ENCODE measurements at regions not wholly inside any gene's neighbourhood (a gene's known extent, or its start where the extent isn't known, plus 50 kb on each side); places are given as distances from the start of the nearest gene placed in this dataset.

- Histone ChIP-seq H3K9me3 (ENCODE audit: low read length) (peaks cover 10% of the 10 kb centered on the region; the same call in 1 of the 2 replicates), H2AFZ (ENCODE audit: low read length) (no peak overlapping the region), H3K4me3 (replicated peaks in 1 of 3; ENCODE audit: insufficient read depth in 1 of 3, low read depth in 2 of 3, low read length in 3 of 3) (no peak overlapping the region), H3K27me3 (ENCODE audit: control insufficient read depth in 1 of 2, insufficient read depth in 2 of 2, low read length in 2 of 2) (peaks cover 3 to 12% of the 10 kb centered on the region in 2 experiments; a peak in 3 of 5 replicates), H3K36me3 (replicated peaks in 1 of 2; ENCODE audit: control insufficient read depth in 1 of 2, insufficient read depth in 2 of 2, low read length in 2 of 2) (no peaks in the 10 kb centered on the region), H3K4me2 (ENCODE audit: low read depth, low read length) (no peak overlapping the region), H3K79me2 (ENCODE audit: insufficient read depth, low read length) (no peaks in the 10 kb centered on the region), H3K4me1 (ENCODE audit: insufficient read depth, low read length) (no peaks in the 10 kb centered on the region), H3K9ac (ENCODE audit: insufficient read depth, low read depth, low read length) (no peak overlapping the region), H4K20me1 (ENCODE audit: insufficient read depth, low read length) (no peaks in the 10 kb centered on the region), H3K27ac (ENCODE audit: extremely low read length, insufficient read depth, low read length) (no peak overlapping the region)
- CTCF ChIA-PET (ENCODE audit: low intra/inter-chr PET ratio, low total read pairs): no interaction called here
- BruUV-seq (replicated peaks): no TSS peak
- no peak for FAIRE-seq
- no peak for DNase-seq (ENCODE audit: low spot score)
- ATAC-seq: no peak
- in situ Hi-C loops (cut with HindIII; ENCODE audit: extremely low pct_ligation_motif_present, low pct_unique_long_range_greater_than_20kb) (no loop called here), intact Hi-C loops (cut with micrococcal nuclease; ENCODE audit: unreplicated experiment) (no loop called here)
- 8% methylated on average over 7 of the region's 7 CpGs for WGBS (ENCODE audit: low lambda C conversion rate)
- POLR2A ChIA-PET: no interaction called here
- TF ChIP-seq JDP2 (CRISPR knock-in tag; IDR thresholded peaks at IDR 0.05; ENCODE audit: borderline replicate concordance) (no peak), CCAR2 (optimal IDR thresholded peaks at IDR 0.05; ENCODE audit: low read depth, low read length) (no peak), ZNF710 (CRISPR knock-in tag; IDR thresholded peaks at IDR 0.05; ENCODE audit: borderline replicate concordance) (no peak), RBM39 (IDR thresholded peaks at IDR 0.05; ENCODE audit: low read depth, low read length, poor library complexity, severe bottlenecking) (no peak), ASH2L (IDR thresholded peaks at IDR 0.05; ENCODE audit: insufficient read length, low read depth, low read length) (no peak), ZNF282 (IDR thresholded peaks at IDR 0.05; ENCODE audit: partially characterized antibody) (no peak), SRSF9 (IDR thresholded peaks at IDR 0.05; ENCODE audit: borderline replicate concordance, insufficient read depth, low read depth, low read length, poor library complexity, severe bottlenecking) (no peak), ZBTB20 (CRISPR knock-in tag; IDR thresholded peaks at IDR 0.05; ENCODE audit: borderline replicate concordance, low read depth) (no peak), ZNF224 (CRISPR knock-in tag; IDR thresholded peaks at IDR 0.05) (no peak), ARNT (IDR thresholded peaks at IDR 0.05) (no peak), MYPOP (CRISPR knock-in tag; IDR thresholded peaks at IDR 0.05) (no peak), ZNF598 (CRISPR knock-in tag; IDR thresholded peaks at IDR 0.05; ENCODE audit: borderline replicate concordance) (no peak), ZNF432 (CRISPR knock-in tag; IDR thresholded peaks at IDR 0.05; ENCODE audit: borderline replicate concordance) (no peak), ZNF431 (CRISPR knock-in tag; IDR thresholded peaks at IDR 0.05; ENCODE audit: borderline replicate concordance, low read depth) (no peak), ZNF678 (CRISPR knock-in tag; IDR thresholded peaks at IDR 0.05) (no peak), POLR2G (IDR thresholded peaks at IDR 0.05; ENCODE audit: low read depth, low read length) (no peak), ZBTB37 (CRISPR knock-in tag; IDR thresholded peaks at IDR 0.05) (no peak), NFE2L1 (CRISPR knock-in tag; IDR thresholded peaks at IDR 0.05; ENCODE audit: borderline replicate concordance) (no peak), MAFF (IDR thresholded peaks at IDR 0.05; ENCODE audit: low read depth, low read length) (no peak), CENPBD1 (CRISPR knock-in tag; IDR thresholded peaks at IDR 0.05; ENCODE audit: borderline replicate concordance, low read depth) (no peak)
These were observed 168.8 kb upstream of the MKI67 start for GRCh38 chr10:128295003-128295402.

Measured in HepG2 (cell line).